HUDEP-2 (cell line): ENCODE measurements at regions not wholly inside any gene's neighbourhood (a gene's known extent, or its start where the extent isn't known, plus 50 kb on each side); places are given as distances from the start of the nearest gene placed in this dataset.
A peak's percentile ranks its signal among the peaks of the same experiment; 100 is the strongest.

Experiments
- DNase-seq, 76 experiments: peaks; one replicate each; lab custom pipeline; 2025; ENCODE audit not compliant: unreplicated experiment in 76 of 76; lab: John Stamatoyannopoulos, UW

DNA sequence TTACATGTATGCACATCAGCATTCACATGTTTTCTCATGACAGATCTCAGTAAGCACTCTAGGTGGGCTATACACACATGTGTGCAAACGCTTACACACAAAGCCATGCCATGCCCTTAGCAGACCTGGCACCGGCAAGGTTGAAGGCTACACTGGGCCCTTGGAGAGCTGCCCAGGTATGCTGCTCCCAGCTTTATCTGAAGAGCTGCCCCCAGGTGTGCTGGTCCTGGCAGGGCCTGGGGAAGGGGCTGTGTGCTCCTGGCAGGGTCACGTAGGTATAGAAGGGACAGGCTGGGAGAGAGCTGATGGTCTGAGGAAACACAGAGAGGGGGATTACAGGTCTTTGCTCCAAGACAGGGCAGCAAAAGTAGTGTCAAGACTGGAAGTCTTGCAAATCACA lies 146.7 kb upstream of the VANGL1 start:
- DNase-seq = no peak

DNA sequence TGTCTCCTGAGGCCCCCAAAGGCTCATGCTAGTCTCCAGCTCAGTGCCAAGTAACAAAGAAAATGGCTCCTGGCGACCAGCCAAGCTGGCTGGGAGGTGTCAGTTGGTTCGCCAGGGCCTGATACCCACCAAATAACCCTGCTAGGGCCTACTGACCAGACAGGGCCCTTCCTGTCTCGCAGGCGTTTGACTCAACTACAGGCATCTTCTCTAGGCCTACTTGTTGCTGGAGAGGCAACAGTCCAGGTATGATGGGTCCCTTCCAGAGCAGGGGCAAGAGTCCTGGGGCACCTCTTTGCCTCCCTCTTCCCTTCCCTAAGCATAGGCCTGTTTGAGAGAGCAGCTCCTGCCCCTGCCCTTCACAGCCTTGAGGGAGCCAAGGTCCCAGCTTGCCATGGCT lies 147.9 kb upstream of the VANGL1 start:
- DNase-seq = no peak

DNA sequence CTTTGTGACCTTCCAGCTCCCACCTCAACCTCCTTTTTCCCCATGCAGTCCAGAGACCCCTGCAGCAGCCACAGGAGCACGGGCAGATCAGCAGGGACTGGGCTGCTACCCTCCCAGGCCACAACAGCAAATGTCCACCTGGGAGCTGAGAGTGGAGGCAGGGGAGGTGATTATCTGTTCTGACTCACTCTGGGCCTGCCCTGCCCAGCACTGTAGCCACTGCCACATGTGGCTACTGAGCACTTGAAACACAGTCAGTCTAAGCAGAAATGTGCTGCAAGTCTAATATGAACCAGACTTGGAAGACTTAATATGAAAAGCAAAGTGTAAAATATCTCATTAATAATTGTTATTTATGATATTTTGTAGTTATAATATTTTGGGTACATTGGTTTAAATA lies 148.9 kb upstream of the VANGL1 start:
- no peak for DNase-seq

DNA sequence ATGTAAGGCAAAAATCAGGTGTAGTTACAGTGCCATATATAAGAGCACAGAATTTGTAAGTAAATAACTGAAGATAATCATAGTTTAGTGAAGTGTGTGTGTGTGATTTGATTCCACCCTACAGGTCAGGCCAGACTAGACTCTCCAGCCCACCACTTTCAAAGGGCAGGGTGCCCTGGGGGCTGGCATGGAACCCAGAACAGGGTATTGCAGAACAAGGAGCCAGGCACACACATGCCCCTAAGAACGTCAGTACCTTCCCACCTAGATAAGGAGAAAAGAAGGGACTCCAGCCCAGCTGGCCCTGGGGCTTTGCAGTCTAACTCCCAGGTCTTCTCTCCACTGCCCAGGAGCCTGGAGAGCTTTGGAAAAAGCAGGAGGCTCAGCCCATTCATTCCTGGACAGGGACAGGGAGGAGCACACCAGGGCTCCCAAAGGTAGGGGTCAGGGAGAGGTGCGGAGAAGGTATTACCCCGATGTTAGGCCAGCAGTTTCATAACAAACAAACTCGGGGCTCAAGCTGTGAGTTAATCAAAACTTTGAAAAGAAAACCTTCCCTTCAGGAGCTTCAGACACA lies 149.7 kb upstream of the VANGL1 start:
- no peak for DNase-seq

DNA sequence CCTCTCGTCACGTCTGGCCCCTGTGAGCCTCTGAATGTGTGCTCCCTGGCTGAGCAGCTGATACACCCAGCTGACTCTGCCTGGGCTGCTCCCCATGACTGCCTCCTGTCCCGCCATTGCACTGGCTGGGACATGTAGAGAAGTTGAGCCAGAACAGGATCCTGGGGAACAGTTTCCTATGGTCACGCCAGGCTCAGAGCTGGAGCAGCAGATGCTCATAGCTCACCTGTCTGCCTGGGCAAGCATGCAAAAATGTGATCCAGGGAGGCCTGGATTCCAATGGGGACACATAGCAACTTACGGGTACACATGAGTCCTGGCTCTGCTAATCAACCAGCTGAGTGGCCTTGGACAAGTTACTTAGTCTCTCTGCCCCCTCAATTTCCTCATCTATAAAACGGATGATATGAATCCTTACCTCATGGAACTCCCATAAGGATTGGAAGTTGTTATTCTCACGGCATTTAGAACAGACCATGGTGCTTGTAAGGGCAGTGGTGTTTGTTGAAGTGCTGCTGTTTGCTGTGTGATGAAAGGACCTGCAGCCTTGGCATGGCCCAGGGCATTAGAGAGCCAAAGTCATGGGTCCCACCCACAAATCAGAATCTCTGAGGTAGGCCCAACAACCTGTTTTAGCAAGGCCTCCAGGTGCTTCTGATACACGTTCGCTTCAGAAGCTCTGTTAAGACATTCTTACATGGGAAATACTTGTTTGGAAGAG lies 150.3 kb upstream of the VANGL1 start:
- DNase-seq = no peak

DNA sequence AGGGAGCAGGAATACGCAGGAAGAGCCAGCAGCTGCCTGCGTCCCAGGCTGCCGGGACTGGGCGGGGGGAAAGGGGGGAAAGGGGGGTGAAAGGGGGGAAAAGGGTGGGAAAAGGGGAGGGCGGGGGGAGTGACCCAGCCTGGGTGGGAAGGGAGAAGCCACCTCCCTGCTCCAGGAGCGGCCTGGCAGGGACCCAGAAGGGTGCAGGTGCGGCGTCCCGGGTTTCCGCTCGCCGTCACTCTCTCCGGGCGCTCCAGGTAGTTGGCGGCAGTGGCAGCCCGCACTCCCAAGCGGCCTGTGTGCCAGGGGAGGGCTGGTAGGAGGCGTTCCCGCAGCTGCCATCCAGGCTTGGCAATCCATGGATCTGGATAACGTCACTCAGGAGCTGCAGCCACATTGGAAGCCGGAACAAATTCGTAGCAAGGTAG lies 141.0 kb upstream of the NGF start:
- DNase-seq = no peak

DNA sequence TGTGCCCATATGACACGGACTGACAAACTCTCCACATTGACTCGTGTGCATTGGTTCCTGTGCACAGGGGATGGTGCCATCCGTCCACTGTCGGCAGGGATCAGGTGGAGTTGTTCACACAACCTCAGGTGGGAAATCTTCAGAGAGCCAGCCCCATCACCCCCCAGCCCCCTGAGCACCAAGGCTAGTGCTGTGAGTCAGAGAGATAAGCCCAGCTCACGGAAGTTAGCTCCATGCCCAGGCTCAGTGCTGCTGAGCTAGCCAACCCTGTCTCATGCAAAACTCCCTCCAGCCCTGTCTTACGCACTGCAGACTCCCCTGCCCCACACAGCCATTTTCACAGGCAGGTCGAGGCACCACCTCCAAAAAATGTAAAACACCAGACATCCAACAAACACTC lies 139.0 kb upstream of the NGF start:
- no peak for DNase-seq

DNA sequence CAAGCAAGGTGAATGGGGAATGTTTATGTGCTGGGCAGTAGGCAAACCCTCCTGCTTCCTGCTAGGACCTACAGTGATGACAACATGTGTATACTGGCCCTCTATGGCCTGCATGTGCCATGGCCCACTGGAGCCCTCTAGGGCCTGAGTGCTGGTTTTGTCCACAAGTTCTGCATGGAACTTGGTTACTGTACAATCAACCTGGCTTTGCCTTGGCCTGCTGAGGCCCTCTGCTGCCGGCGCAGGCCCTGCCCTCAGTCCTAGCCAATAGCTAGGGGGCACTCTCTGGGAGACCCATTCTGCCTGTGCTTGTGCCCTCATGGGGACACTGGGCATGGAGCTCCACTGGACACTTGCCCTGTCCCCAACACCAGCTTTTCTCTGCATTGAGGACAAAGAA lies 138.6 kb upstream of the NGF start:
- peak in 1 of 76 experiments; percentile 11 for DNase-seq

DNA sequence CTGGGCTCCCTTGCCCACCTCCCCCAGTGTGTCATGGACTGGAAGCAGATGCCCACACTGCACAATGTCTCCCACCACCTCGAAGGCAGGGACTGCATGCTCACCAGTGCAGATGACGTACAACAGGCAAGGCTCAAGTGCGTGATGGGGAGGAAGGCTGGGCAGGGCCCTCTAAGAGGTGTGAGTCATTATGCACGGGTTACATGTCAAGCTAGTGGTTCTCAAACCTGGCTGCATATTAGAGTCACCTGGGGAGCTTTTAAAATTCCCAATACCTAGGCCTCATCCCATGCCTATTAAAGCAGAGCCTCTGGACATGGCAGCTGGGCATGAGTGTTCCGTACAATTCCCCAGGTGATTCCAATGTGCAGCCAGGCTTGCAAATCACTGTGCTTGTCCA lies 137.9 kb upstream of the NGF start:
- DNase-seq = no peak

DNA sequence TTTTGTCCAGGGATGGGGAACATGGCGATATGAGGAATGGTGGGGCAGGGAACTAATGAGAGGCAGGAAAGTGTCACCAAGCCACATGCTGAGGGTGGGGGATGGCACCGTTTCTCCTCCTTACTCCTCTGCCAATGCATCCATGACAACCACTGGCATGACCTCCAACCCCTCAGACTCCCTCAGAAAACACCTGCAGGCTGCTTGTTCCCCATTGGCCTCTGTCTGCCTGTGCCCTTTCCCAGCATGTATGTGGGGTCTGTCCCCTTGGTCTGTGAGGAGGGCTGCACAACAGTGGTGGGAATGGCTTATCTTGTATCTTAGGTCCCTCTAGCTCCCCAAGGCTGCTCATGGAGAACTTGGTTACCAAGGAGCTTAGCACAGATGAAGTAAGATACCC lies 137.2 kb upstream of the NGF start:
- DNase-seq = no peak

DNA sequence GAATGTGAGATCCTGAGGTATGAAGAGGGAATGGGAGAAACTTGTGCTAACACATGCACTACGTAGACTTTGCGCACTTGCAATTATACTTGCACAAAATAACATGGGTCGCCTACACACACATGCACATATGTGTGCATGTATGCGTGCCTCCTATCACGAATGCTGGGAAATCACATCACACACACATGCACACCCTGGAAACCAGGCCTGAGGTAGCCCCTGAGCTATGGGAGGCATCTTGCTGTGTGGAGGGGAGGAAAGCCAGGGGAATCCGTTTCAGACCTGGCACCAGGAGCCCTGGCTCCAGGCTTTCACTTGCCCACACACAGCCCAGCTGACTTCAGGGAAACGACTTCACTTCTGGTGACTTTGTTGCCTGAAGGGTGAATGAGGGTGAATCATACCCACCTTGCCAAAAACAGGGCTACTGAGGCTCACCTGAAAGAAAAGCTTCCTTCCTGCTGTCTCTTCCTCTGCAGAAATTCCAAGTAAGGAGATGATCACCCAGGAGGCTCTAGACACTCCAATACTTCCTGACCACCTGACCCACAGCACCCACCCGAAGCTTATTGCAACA lies 136.0 kb upstream of the NGF start:
- no peak for DNase-seq

DNA sequence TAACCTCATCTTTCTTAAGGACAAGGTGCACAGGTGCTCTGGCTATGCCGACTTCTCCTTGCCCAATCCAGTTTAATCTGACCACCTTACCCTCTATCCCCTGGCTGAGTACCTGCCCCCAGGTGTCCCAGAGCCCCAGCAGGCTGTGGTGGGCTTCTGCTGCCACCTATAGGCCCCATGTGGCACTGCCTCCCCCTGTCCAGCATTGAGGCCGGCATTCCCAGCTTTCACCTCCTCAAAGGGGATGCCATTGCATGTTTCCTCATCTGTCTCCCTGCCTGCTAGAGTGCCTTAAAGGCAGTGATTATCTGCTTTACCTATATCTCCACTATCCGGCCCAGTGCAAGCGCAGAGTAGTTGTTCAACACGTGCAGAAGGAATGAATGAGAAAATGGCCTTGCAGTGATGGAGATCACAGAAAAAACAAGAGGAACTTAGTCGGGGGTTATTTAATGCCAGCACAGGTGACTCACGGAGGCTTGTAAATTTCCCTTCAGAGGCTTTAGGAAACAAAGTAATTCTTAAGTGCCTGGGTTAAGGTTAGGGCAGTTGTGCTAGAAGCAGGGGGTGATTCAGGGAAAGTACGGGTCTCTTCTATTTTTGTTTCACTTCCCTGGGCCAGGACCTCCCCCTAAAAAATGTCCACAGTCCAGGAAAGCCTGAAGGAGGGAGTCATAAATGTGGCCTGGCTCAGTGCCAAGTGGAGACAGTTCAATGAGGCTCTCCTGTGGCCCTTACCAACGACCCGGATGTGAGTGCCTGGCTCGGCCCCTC lies 131.8 kb upstream of the NGF start:
- DNase-seq = peak in 20 of 76 experiments; percentile 1 to 24 (median 9)

DNA sequence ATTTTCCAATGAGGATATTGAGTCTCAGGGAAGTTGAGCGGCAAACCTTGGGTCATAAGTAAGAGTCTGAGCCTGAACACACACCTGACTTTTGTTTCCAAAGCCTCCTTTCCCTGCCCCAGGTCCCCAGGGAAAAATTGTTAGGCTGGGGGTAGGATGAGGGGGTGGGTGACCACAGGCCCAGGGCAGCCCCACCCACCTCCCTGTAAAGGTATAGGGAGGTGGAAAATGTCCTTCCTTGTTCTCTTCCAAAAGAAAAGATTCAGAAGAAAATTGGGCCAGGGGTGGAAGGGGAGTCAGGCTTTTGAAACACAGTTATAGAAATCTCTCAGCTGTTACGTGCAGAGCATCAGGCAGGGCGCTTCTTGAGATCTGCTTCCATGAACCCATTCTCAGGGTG lies 129.7 kb upstream of the NGF start:
- no peak for DNase-seq

DNA sequence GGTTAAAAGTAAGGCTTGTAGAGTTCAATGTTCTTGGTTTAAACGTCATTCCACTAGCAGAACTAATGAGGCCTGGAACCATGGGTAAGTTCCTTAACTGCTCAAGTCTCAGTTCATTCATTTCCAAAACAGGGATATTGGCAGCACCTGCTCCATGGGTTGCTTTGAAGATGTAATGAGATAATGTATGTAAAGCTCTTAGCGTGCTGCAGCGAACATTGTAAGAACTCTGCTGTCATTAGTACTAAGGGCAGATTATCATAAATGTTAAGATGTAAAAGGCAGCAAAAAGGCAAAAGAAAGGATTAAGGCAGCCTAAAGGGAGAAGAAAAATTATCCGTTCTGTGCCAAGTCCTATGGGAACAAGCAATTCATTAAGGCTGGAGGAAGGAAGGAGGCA lies 129.1 kb upstream of the NGF start:
- DNase-seq = no peak

DNA sequence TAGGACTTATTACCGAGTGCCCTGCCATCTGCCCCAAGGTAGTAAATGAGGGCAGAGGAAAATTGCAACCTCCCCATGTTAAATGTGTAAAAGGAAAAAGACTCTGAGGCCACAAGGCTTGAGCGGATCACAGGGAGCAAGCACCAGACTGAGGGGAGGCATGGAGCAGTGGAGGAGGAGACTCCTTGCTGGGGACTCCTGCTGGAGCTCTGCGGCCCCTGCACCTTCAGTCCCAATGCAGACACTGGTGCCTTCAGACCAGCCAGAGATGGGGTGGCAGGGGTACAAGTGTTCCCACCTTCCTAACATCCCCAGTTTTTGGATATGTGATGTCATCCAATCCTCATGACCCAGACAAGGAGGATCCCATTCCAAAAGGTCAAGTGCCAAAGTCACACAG lies 128.4 kb upstream of the NGF start:
- DNase-seq = no peak

DNA sequence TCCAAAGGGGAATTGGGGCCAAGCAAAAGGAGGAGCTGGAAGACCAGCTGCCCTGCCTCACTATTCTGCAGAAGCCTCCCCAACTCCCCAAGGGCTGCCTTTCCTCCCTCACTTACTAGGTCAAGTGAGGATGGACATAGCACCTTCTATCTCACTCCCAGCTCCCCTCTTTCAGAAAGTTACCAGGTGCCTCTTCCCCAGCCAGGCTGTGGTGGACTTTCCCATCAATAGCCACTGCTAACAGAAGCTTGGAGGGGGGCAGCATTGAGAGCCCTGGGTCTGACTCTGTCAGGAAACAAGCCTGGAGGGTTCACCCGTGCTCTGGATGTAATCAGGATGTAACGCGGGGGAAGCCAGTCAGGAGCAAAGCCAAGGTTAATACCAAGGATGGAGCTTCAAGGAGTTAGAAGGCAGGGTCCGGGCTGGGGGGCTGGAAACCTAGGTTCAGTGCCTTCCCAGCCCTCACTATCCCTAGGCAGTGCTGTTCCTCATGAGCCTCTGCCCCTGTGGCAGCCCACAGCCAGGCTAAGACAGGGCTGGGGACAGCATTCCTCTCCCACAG lies 127.8 kb upstream of the NGF start:
- DNase-seq = no peak

DNA sequence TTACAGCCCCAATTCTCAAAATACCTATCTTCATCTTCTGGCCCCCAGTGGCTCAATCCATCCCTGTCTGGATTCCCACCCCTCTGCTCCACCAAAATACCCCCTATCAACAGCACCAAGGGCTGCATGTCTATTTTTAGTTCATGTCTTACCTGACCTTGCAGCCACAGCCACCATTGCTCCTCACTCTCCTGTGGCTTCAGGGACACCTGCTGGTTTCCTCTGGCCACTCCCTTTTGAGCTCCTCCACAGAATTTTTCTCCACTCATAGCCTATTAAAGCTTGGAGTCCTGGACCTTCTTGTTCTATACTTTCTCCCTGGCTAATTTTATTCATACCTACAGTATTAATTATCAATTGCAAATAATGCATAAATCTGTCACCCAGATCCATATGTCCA lies 125.3 kb upstream of the NGF start:
- no peak for DNase-seq

DNA sequence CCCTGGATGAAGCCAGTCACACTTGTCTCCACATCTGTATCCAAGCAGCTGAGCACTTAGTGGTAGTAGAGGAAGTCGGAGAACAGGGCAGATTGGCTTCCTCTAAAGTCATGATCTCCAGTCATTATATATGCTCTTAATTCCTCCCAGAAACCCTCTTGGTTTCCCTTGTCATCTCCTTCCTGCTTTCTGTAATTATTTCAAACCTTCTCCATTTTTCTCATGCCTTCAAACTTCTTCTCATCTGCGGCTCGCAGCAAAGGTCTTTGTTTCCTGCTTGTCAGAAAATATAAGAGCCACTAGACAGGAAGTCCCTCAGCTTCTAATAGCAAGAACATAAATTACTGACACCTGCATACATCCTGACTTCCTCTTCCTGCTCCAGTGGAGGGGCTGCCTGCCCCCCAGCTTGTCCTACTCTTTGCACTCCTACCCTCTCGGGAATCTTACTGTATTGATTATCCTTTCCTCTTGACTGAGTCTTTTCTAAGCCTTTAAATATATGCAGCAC lies 124.6 kb upstream of the NGF start:
- no peak for DNase-seq

DNA sequence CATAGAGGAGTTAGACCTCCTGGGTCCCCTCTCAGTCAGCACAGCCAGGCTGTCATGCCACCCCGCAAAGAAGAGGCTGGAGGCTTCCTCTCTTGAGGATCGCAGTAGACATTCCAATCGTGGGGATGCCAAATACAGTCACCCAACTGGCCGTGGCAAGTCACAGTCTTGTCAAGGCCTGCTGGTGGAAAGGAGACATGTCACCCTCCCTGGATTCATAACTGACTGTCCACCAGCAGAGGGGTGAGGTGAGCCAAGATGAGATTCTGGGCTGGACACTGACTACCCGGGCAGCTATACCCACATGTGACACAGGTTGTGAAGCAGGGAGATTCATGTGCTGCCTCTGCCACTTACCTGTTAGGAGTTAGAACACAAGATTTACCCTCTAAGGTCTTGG lies 123.5 kb upstream of the NGF start:
- peak in 1 of 76 experiments; percentile 6 for DNase-seq

DNA sequence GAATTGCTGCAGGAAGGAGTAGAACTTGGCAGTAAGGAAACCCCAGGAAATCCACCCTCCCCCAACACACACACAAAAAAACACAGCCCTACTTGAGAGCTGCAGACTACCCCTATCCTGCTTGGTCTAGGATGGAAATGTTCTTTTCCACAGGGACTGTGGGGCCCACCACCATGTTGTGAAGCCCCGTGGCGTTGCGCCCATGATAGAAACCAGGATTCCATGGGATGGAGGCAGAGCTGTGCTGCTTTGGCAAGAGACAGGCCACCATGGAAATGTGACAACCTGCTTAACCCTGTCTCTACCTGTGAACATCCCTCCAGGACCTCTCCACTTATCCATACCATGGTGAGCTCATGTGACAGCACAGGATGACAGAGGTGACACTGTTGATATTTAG lies 121.1 kb upstream of the NGF start:
- no peak for DNase-seq

DNA sequence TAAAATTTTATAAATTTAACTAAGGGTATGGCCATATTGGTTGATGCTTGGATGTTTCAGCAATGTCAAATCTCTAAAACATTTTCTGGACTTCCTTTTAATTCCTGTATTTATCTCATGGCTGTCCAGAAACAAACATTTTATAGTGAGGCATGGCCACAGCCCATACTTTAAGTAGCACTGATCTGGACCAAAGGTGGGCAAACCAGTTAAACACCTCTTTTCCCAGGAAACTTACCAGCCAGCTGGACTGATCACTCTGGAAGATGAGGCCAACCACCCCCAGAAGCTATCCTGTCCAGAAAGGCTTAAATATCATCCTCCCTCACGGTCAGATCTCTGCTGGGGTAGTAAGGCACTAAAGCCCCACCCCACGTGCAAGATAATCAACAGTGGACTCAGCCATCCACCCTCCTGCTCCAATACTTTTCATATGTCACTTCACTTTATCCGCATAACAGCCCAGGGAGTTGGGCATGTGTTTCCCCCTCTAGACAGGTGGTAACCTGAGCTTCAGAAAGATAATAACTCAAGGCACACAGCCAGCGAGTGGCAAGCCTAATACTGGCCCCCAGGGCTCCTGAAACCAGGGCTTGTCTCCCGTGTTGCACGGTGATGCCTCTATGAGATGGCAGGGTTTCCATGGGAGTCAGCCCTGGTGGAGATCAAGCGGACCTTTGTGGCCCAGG lies 120.5 kb upstream of the NGF start:
- no peak for DNase-seq
